Right lobe of liver (tissue), 6 donors: ENCODE measurements at regions not wholly inside any gene's neighbourhood (a gene's known extent, or its start where the extent isn't known, plus 50 kb on each side); places are given as distances from the start of the nearest gene placed in this dataset.
"Not testable (repeated sequence)": the region's sequence is repeated elsewhere in the genome, so short reads cannot be mapped to it uniquely, and the experiment has no call there.

ENCODE experiments used
- ATAC-seq, 4 donors: fragments of 200-7000 bp; cut with Tn5 transposase; one replicate each; pipeline ENCODE4 v1.9.1; 2020; ENCODE audit warnings: mild to moderate bottlenecking in 4 of 4, moderate library complexity in 4 of 4
- DNase-seq, 3 donors: peaks; one replicate each; pipeline ENCODE4 v3.0.0-alpha.2; 2020
- H3K27ac ChIP-seq, 3 donors: fragments of 200-600 bp; one replicate each; pipeline ENCODE4 v1.8.0; 2022
- H3K27me3 ChIP-seq, 2 donors: fragments of 200-600 bp; one replicate each; pipeline ENCODE4 v1.8.0; 2022
- H3K36me3 ChIP-seq, 4 donors: fragments of 200-600 bp; sonication (generic) in 1 of 4; one replicate each; pipeline versions ENCODE4 v1.5.1 to v1.8.0; 2017 to 2022; ENCODE audit warnings: control low read depth in 1 of 4
- H3K4me1 ChIP-seq, 4 donors: fragments of 200-600 bp; sonication (generic) in 1 of 4; one replicate each; pipeline versions ENCODE4 v1.5.1 to v1.8.0; 2017 to 2022; ENCODE audit warnings: control low read depth in 1 of 4
- H3K4me3 ChIP-seq, 3 donors: fragments of 200-600 bp; one replicate each; pipeline ENCODE4 v1.8.0; 2022
- H3K9me3 ChIP-seq, 4 donors: fragments of 200-600 bp; sonication (generic) in 1 of 4; one replicate each; pipeline versions ENCODE4 v1.5.1 to v1.8.0; 2017 to 2022; ENCODE audit warnings: control low read depth in 1 of 4
- CTCF ChIP-seq, 4 donors: fragments of 200-600 bp in 3 of 4; fragments of 450-650 bp in 1 of 4; IDR thresholded peaks; one replicate each; pipeline versions ENCODE4 v1.5.1 to v1.8.0; 2016 to 2022; ENCODE audit warnings: antibody characterized with exemption in 4 of 4, mild to moderate bottlenecking in 2 of 4
- POLR2A ChIP-seq: fragments of 450-650 bp; IDR thresholded peaks from one replicate; pipeline ENCODE4 v1.6.1; 2017; ENCODE audit warnings: antibody characterized with exemption, mild to moderate bottlenecking
- WGBS: methylation state at CpG from one replicate; pipeline ENCODE4 v1.1.6; 2018; ENCODE audit warnings: low coverage, low lambda C conversion rate; ENCODE audit not compliant: insufficient coverage; ENCODE audit errors: missing lambda C conversion rate; 5-methylcytosine and 5-hydroxymethylcytosine counted together
- intact Hi-C, 2 donors: fragments of 100-400 bp; cut with DNase I; formaldehyde crosslinking; loops; one replicate each; pipeline versions ENCODE4 v1.11.2 to v1.14.1; 2022
- small RNA-seq, 2 experiments: library from RNA; depleted of rRNA; stranded (forward); fragments of <200 nt; gene quantifications; one replicate each; pipeline ENCODE3, GENCODE V24; 2016
- donor health status: DM: no; HTN: yes; CAD: no.
- donor health status: DM: no; HTN: no; CAD: no.
- donor health status: DM: no; HTN: no; CAD: no.
- donor health status: DM: no; HTN: yes; CAD: no.
- donor health status: DM: no; HTN: yes; CAD: no.

- intact Hi-C loops = no loop called here
- no peak for DNase-seq
- 69% methylated on average over 9 of the region's 11 CpGs for WGBS
- no peaks in the 10 kb centered on the region for H3K4me1 ChIP-seq
- no peak overlapping the region for H3K4me3 ChIP-seq
- no peaks in the 10 kb centered on the region for H3K9me3 ChIP-seq
- no peak for ATAC-seq
- no peaks in the 10 kb centered on the region for H3K36me3 ChIP-seq
- no peak overlapping the region for H3K27ac ChIP-seq
- TF ChIP-seq CTCF (IDR thresholded peaks at IDR 0.05) (no peak), POLR2A (no peak)
- H3K27me3 ChIP-seq = no peaks in the 10 kb centered on the region
Measured at GRCh38 chr6:5828296-5828695, 178.4 kb downstream of the NRN1 start.

DNA sequence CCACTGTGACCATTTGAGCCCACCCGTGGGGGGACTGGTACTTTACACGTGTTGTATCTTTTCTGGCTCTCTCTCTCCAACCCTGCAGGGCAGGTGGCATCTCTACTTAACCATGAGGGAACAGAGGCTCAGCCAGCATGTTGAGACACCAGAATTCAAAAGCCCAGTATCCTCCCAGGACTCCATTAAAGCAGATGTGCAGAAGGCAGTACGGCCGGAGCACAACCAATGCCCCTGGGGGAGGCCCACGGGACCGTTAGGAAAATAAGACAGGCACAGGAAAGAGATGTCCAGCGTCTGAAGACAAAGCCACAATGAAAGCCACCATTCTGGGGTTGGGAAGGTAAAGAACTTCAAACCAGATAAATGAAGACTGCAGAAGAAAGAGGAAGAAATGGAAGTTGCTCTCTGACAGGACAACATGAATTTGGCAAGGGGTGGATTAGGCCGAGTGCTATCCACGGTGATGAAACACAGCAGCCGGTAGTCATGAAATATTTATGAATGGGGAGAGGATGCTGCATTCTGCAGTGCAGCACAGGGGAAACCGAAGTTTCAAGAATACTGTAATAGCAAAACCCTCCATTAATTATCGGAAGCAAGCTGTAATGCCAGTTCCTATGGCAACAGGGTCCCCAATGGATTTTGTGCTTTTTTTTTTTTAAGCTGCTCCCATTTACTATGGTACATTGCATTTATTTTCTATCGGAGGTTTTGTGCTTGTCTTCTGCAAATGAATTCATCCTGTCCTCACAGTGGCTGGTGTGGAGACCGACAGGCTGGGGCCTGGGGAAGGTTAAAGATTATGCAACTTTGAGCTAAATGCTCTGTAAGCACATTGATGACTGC lies 179.4 kb downstream of the NRN1 start:
- H3K4me3 ChIP-seq = no peak overlapping the region
- DNase-seq (no peak), ATAC-seq (no peak)
- no peaks in the 10 kb centered on the region for H3K27me3 ChIP-seq
- no peaks in the 10 kb centered on the region for H3K36me3 ChIP-seq
- TF ChIP-seq CTCF (IDR thresholded peaks at IDR 0.05) (no peak), POLR2A (no peak)
- H3K9me3 ChIP-seq = no peaks in the 10 kb centered on the region
- WGBS = 49% methylated on average over 14 of the region's 14 CpGs
- H3K4me1 ChIP-seq = no peaks in the 10 kb centered on the region
- intact Hi-C loops = no loop called here
- H3K27ac ChIP-seq = no peak overlapping the region

- DNase-seq, intact Hi-C loops, H3K4me3 ChIP-seq, H3K36me3 ChIP-seq, H3K27me3 ChIP-seq, H3K4me1 ChIP-seq, H3K9me3 ChIP-seq, H3K27ac ChIP-seq, ATAC-seq: not testable (repeated sequence)
- WGBS = 72% methylated on average over 3 of the region's 8 CpGs
Measured at GRCh38 chr6:5824382-5824983, 182.2 kb downstream of the NRN1 start.

Small RNAs in the stretch of these regions (small RNA-seq; reads per million reads assigned to genes)
- 0 reads per million in 2 experiments for gene RN7SL221P
